OCI-LY1 (cell line): ENCODE measurements at regions not wholly inside any gene's neighbourhood (a gene's known extent, or its start where the extent isn't known, plus 50 kb on each side); places are given as distances from the start of the nearest gene placed in this dataset.

Experiments used
- CTCF ChIP-seq: fragments of 200-600 bp; sonication (generic), shearing (Covaris generic); IDR thresholded peaks from 2 replicates; pipeline ENCODE4 v1.5.1; 2017; ENCODE audit warnings: mild to moderate bottlenecking, antibody characterized with exemption, low read length, moderate library complexity, mixed read lengths
- EZH2 ChIP-seq: fragments of 200-600 bp; sonication (generic), shearing (Covaris generic); IDR thresholded peaks from 2 replicates; pipeline ENCODE4 v1.8.0; 2017; ENCODE audit warnings: borderline replicate concordance, mixed run types, mild to moderate bottlenecking, antibody characterized with exemption, low read length, moderate library complexity, mixed read lengths

GRCh38 chr10:30770816-30771215, 141.3 kb upstream of the LYZL2 start:
- TF ChIP-seq EZH2 (no peak), CTCF (no peak)
